IMR-90 (cell line): ENCODE measurements at regions not wholly inside any gene's neighbourhood (a gene's known extent, or its start where the extent isn't known, plus 50 kb on each side); places are given as distances from the start of the nearest gene placed in this dataset.

Experiments used
- ATAC-seq: fragments of 200-7000 bp; cut with Tn5 transposase; 2 replicates; pipeline ENCODE4 v1.9.1; 2020; ENCODE audit warnings: low read depth, mild to moderate bottlenecking, moderate library complexity
- BruUV-seq: library from RNA; stranded (reverse); fragments of 400-500 nt; replicated peaks from 2 replicates; lab custom pipeline; 2021; lab: Mats Ljungman, UMichigan
- CTCF ChIA-PET: fragments of 300-600 bp; formaldehyde crosslinking; extraction: SDS; loops from one replicate; lab custom pipeline; 2021; ENCODE audit warnings: antibody characterized with exemption; lab: Yijun Ruan, JAX
- POLR2A ChIA-PET: fragments of 300-600 bp; sonication (Branson Sonifier 250); formaldehyde crosslinking; loops from one replicate; lab custom pipeline; 2022; ENCODE audit warnings: antibody characterized with exemption; ENCODE audit not compliant: unreplicated experiment; lab: Charles Lee
- DNase-seq: peaks from one replicate; pipeline ENCODE4 v3.0.0; 2013
- H2AFZ ChIP-seq: replicated peaks from 2 replicates; pipeline ENCODE3; 2013; ENCODE audit warnings: low read length, mild to moderate bottlenecking; ENCODE audit not compliant: poor library complexity
- H2AK5ac ChIP-seq: 2 replicates; pipeline ENCODE4 v1.6.1; 2013; ENCODE audit warnings: low read depth, low read length, inconsistent platforms
- H2AK9ac ChIP-seq: replicated peaks from 2 replicates; pipeline ENCODE3; 2013; ENCODE audit warnings: mild to moderate bottlenecking, low read depth, low read length, moderate library complexity; ENCODE audit not compliant: poor library complexity
- H2BK120ac ChIP-seq: 2 replicates; pipeline ENCODE4 v1.6.1; 2013; ENCODE audit warnings: low read depth, low read length, inconsistent platforms
- H2BK15ac ChIP-seq: 3 replicates; pipeline ENCODE4 v1.6.1; 2013; ENCODE audit warnings: low read depth, low read length, inconsistent platforms
- H2BK20ac ChIP-seq: 2 replicates; pipeline ENCODE4 v1.6.1; 2013; ENCODE audit warnings: low read depth, mild to moderate bottlenecking, inconsistent platforms, low read length, moderate library complexity
- H2BK5ac ChIP-seq: 2 replicates; pipeline ENCODE4 v1.6.1; 2013; ENCODE audit warnings: mild to moderate bottlenecking, low read depth, low read length, inconsistent platforms; ENCODE audit not compliant: poor library complexity, severe bottlenecking
- H3K14ac ChIP-seq: replicated peaks from 2 replicates; pipeline ENCODE4 v1.6.1; 2013; ENCODE audit warnings: low read depth, low read length, inconsistent platforms
- H3K18ac ChIP-seq: 2 replicates; pipeline ENCODE4 v1.6.1; 2013; ENCODE audit warnings: low read depth, low read length, control low read depth
- H3K23ac ChIP-seq: 2 replicates; pipeline ENCODE4 v1.6.1; 2013; ENCODE audit warnings: low read depth, low read length, inconsistent platforms
- H3K27ac ChIP-seq: 2 replicates; pipeline ENCODE4 v1.5.1; 2013; ENCODE audit warnings: mild to moderate bottlenecking, control low read depth, low read length; ENCODE audit not compliant: insufficient read depth
- H3K27me3 ChIP-seq: 2 replicates; pipeline ENCODE4 v1.6.1; 2013; ENCODE audit warnings: low read length; ENCODE audit not compliant: control insufficient read depth, insufficient read depth
- H3K36me3 ChIP-seq: 2 replicates; pipeline ENCODE4 v1.6.1; 2013; ENCODE audit warnings: low read length, mixed read lengths; ENCODE audit not compliant: control insufficient read depth, insufficient read depth
- H3K4ac ChIP-seq: 2 replicates; pipeline ENCODE4 v1.6.1; 2013; ENCODE audit warnings: low read depth, low read length, inconsistent platforms
- H3K4me1 ChIP-seq: 2 replicates; pipeline ENCODE4 v1.6.1; 2013; ENCODE audit warnings: low read length, mixed read lengths; ENCODE audit not compliant: control insufficient read depth, insufficient read depth
- H3K4me2 ChIP-seq: 2 replicates; pipeline ENCODE4 v1.6.1; 2013; ENCODE audit warnings: low read depth, mild to moderate bottlenecking, control low read depth, low read length, moderate library complexity
- H3K4me3 ChIP-seq: 2 replicates; pipeline ENCODE4 v1.5.1; 2013; ENCODE audit warnings: low read depth, mild to moderate bottlenecking, control low read depth, low read length, moderate library complexity; ENCODE audit not compliant: insufficient read depth
- H3K56ac ChIP-seq: 2 replicates; pipeline ENCODE4 v1.6.1; 2013; ENCODE audit warnings: low read length, inconsistent platforms; ENCODE audit not compliant: insufficient read depth; ENCODE audit errors: extremely low read depth
- H3K79me1 ChIP-seq, 2 experiments: 2 replicates each; pipeline ENCODE4 v1.6.1; 2013; ENCODE audit warnings: low read length in 2 of 2, inconsistent platforms in 1 of 2, low read depth in 1 of 2
- H3K9ac ChIP-seq: 2 replicates; pipeline ENCODE4 v1.6.1; 2013; ENCODE audit warnings: low read depth, low read length, control low read depth
- H3K9me1 ChIP-seq: 2 replicates; pipeline ENCODE4 v1.6.1; 2013; ENCODE audit warnings: low read length, inconsistent platforms; ENCODE audit not compliant: insufficient read depth
- H3K9me3 ChIP-seq: 2 replicates; pipeline ENCODE4 v1.6.1; 2013; ENCODE audit warnings: low read length; ENCODE audit not compliant: control insufficient read depth, insufficient read depth
- H4K20me1 ChIP-seq: 2 replicates; pipeline ENCODE4 v1.6.1; 2013; ENCODE audit warnings: low read length, inconsistent platforms; ENCODE audit not compliant: insufficient read depth
- H4K5ac ChIP-seq: 2 replicates; pipeline ENCODE4 v1.6.1; 2013; ENCODE audit warnings: mild to moderate bottlenecking, low read depth, low read length, control low read depth
- H4K8ac ChIP-seq, 2 experiments: 2 replicates each; pipeline ENCODE4 v1.6.1; 2013; ENCODE audit warnings: low read depth in 2 of 2, low read length in 2 of 2, control low read depth in 1 of 2, inconsistent platforms in 1 of 2
- H4K91ac ChIP-seq: 2 replicates; pipeline ENCODE4 v1.6.1; 2013; ENCODE audit warnings: low read depth, low read length, inconsistent platforms; ENCODE audit not compliant: insufficient read depth
- BHLHE40 ChIP-seq: fragments of 150-350 bp; IDR thresholded peaks from 2 replicates; pipeline ENCODE4 v1.6.1; 2016; ENCODE audit warnings: mild to moderate bottlenecking, low read depth, low read length
- FOS ChIP-seq: fragments of 150-350 bp; IDR thresholded peaks from 2 replicates; pipeline ENCODE4 v1.6.1; 2016; ENCODE audit warnings: low read depth, low read length
- RAD21 ChIP-seq: IDR thresholded peaks from 2 replicates; pipeline ENCODE4 v1.6.1; 2012; ENCODE audit warnings: low read length, improper control_type of control experiment
- RFX5 ChIP-seq: IDR thresholded peaks from 2 replicates; pipeline ENCODE4 v1.8.0; 2012; ENCODE audit warnings: low read depth, mild to moderate bottlenecking, low read length, moderate library complexity
- WGBS, 2 experiments: methylation state at CpG; one replicate each; pipeline versions ENCODE4 v1.1.5 to v1.1.7; 2013; ENCODE audit warnings: missing lambda C conversion rate in 2 of 2; ENCODE audit not compliant: insufficient read length in 1 of 2; ENCODE audit errors: extremely low coverage in 2 of 2; 5-methylcytosine and 5-hydroxymethylcytosine counted together
- dilution Hi-C: fragments of 300-500 bp; cut with HindIII; formaldehyde crosslinking; loops from one replicate; pipeline ENCODE4 v1.14.3; 2018; ENCODE audit warnings: low sequenced_read_pairs; ENCODE audit not compliant: unreplicated experiment
- in situ Hi-C: fragments of 300-500 bp; cut with MboI; formaldehyde crosslinking; loops from 3 replicates; pipeline ENCODE4 v1.14.3; 2019; ENCODE audit warnings: low sequenced_read_pairs, inconsistent platforms, mixed read lengths
- intact Hi-C: fragments of 100-400 bp; cut with micrococcal nuclease; formaldehyde crosslinking; loops from 2 replicates; pipeline ENCODE4 v1.10.0; 2022

- H3K36me3 ChIP-seq: no peaks in the 10 kb centered on the region
- no peak for DNase-seq
- WGBS, 2 experiments: no CpG with 5 or more reads among the region's 1 CpG
Measured at GRCh38 chr5:101590384-101590783, 687.3 kb upstream of the ST8SIA4 start.

More at GRCh38 chr5:101590384-101590783, 687.3 kb upstream of the ST8SIA4 start:
- no peak for ATAC-seq
- Histone ChIP-seq H3K27ac (no peak overlapping the region), H2BK5ac (no peak overlapping the region), H2AK5ac (no peak overlapping the region), H3K14ac (no peak overlapping the region), H3K23ac (no peak overlapping the region), H3K4me3 (no peak overlapping the region), H3K4me2 (no peak overlapping the region), H3K18ac (no peak overlapping the region), H3K4me1 (no peaks in the 10 kb centered on the region), H3K79me1 (no peaks in the 10 kb centered on the region), H4K5ac (no peak overlapping the region), H4K8ac (no peak overlapping the region), H2BK120ac (no peak overlapping the region), H3K9me3 (peaks cover 12% of the 10 kb centered on the region), H3K9ac (no peak overlapping the region), H2BK20ac (no peak overlapping the region), H2AFZ (no peak overlapping the region), H3K56ac (no peak overlapping the region), H3K9me1 (no peaks in the 10 kb centered on the region), H2BK15ac (no peak overlapping the region), H4K20me1 (no peaks in the 10 kb centered on the region), H3K27me3 (no peaks in the 10 kb centered on the region), H2AK9ac (peak overlapping the region; percentile 42), H4K91ac (no peak overlapping the region), H3K4ac (no peak overlapping the region)
- intact Hi-C loops (no loop called here), dilution Hi-C loops (no loop called here), in situ Hi-C loops (no loop called here)
- ChIA-PET POLR2A (no interaction called here), CTCF (no interaction called here)
- BruUV-seq: no TSS peak
- TF ChIP-seq RAD21 (peak; percentile 19; the same call in 1 of the 2 replicates), FOS (no peak), BHLHE40 (no peak), RFX5 (no peak)
